PC-9 (cell line): ENCODE measurements at regions not wholly inside any gene's neighbourhood (a gene's known extent, or its start where the extent isn't known, plus 50 kb on each side); places are given as distances from the start of the nearest gene placed in this dataset.

Experiments used
- BruUV-seq: library from RNA; stranded (reverse); fragments of 400-500 nt; replicated peaks from 2 replicates; lab custom pipeline; 2021; lab: Mats Ljungman, UMichigan
- CTCF ChIA-PET: fragments of 300-600 bp; sonication (Branson Sonifier 250); formaldehyde crosslinking; loops from one replicate; lab custom pipeline; 2022; ENCODE audit warnings: antibody characterized with exemption; lab: Charles Lee
- POLR2A ChIA-PET: fragments of 300-600 bp; sonication (Branson Sonifier 250); formaldehyde crosslinking; loops from one replicate; lab custom pipeline; 2022; ENCODE audit warnings: antibody characterized with exemption; ENCODE audit not compliant: unreplicated experiment; lab: Charles Lee
- DNase-seq, 2 experiments: peaks; one replicate each; pipeline versions ENCODE4 v3.0.0 to v3.0.0-alpha.2; 2015 to 2022; ENCODE audit warnings: mixed read lengths in 1 of 2
- H2AFZ ChIP-seq: fragments of 200-600 bp; sonication (generic); 2 replicates; pipeline ENCODE4 v1.8.1; 2017; ENCODE audit warnings: antibody characterized with exemption
- H3F3A ChIP-seq: fragments of 200-600 bp; sonication (generic); 2 replicates; pipeline ENCODE4 v1.8.1; 2017; ENCODE audit warnings: antibody characterized with exemption, mild to moderate bottlenecking, low read depth; ENCODE audit not compliant: insufficient read depth
- H3K27ac ChIP-seq: fragments of 200-600 bp; sonication (generic); 2 replicates; pipeline ENCODE4 v1.6.1; 2016; ENCODE audit warnings: mixed run types
- H3K27me3 ChIP-seq: fragments of 200-600 bp; sonication (generic); 2 replicates; pipeline ENCODE4 v1.6.1; 2016; ENCODE audit warnings: low read depth, mixed run types; ENCODE audit not compliant: insufficient read depth
- H3K36me3 ChIP-seq: fragments of 200-600 bp; sonication (generic); 2 replicates; pipeline ENCODE4 v1.6.1; 2016; ENCODE audit warnings: low read depth, mixed run types
- H3K4me1 ChIP-seq: fragments of 200-600 bp; sonication (generic); replicated peaks from 2 replicates; pipeline ENCODE4 v1.6.1; 2016; ENCODE audit warnings: mixed run types; ENCODE audit not compliant: insufficient read depth
- H3K4me2 ChIP-seq: fragments of 200-600 bp; sonication (generic); 2 replicates; pipeline ENCODE4 v1.6.1; 2017; ENCODE audit warnings: mixed run types
- H3K4me3 ChIP-seq: fragments of 200-600 bp; sonication (generic); 2 replicates; pipeline ENCODE4 v1.6.1; 2016; ENCODE audit warnings: mixed run types
- H3K79me2 ChIP-seq: fragments of 200-600 bp; sonication (generic); 2 replicates; pipeline ENCODE4 v1.6.1; 2017; ENCODE audit warnings: low read depth, mixed run types
- H3K9me2 ChIP-seq: fragments of 200-600 bp; sonication (generic); 2 replicates; pipeline ENCODE4 v1.8.1; 2017; ENCODE audit warnings: mild to moderate bottlenecking; ENCODE audit not compliant: insufficient read depth
- H3K9me3 ChIP-seq: fragments of 200-600 bp; sonication (generic); 2 replicates; pipeline ENCODE4 v1.8.1; 2016; ENCODE audit warnings: low read depth; ENCODE audit not compliant: insufficient read depth
- H4K20me1 ChIP-seq: fragments of 200-600 bp; sonication (generic); 2 replicates; pipeline ENCODE4 v1.8.1; 2017; ENCODE audit not compliant: insufficient read depth
- EZH2 ChIP-seq: fragments of 200-600 bp; sonication (generic); IDR thresholded peaks from 2 replicates; pipeline ENCODE4 v1.8.0; 2017; ENCODE audit warnings: antibody characterized with exemption, low read depth
- intact Hi-C: fragments of 100-400 bp; cut with micrococcal nuclease; formaldehyde crosslinking; loops from one replicate; pipeline ENCODE4 v1.10.0; 2022; ENCODE audit not compliant: unreplicated experiment
- TF ChIP-seq, protein P1 (sequence below): fragments of 200-600 bp; sonication (generic); conservative IDR thresholded peaks from 2 replicates; pipeline ENCODE4 v1.6.1; 2017; ENCODE audit warnings: mixed run types, antibody characterized with exemption, mild to moderate bottlenecking, moderate library complexity

DNA sequence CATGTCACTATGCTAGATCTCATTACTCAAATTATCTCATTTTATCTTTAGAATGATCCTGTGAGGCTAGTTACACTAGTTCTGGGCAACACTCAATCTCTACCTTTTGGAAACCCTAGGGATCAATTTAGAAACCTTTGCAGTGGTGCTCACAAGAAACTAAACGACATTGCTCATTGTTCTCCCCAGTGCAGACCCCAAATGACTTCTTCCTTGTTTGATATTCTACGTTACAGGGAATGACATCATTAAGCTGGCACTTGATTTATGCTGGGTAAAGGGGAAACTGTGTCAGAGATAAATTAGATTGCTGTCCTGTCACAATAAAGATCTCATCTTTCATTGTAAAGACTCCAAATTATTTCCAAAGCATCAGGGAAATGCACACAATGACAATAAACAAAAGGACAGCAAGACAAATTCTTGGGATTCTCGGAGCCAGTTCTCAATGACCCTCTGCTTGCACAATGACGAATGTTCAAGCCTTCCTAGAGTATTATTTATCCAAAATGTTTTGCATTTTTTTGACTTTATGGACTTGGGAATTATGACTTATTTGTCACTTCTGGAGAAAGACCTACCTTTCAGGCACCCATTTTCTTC, 1121.8 kb upstream of the TENM4 start:
- Histone ChIP-seq H3K79me2 (no peaks in the 10 kb centered on the region), H2AFZ (no peak overlapping the region), H3K4me2 (no peak overlapping the region), H3K27me3 (no peaks in the 10 kb centered on the region), H3K4me3 (no peak overlapping the region), H3K27ac (no peak overlapping the region), H3K9me3 (no peaks in the 10 kb centered on the region), H4K20me1 (no peaks in the 10 kb centered on the region), H3K9me2 (no peaks in the 10 kb centered on the region), H3K36me3 (no peaks in the 10 kb centered on the region), H3F3A (no peaks in the 10 kb centered on the region), H3K4me1 (no peaks in the 10 kb centered on the region)
- TF ChIP-seq, protein P1, sequence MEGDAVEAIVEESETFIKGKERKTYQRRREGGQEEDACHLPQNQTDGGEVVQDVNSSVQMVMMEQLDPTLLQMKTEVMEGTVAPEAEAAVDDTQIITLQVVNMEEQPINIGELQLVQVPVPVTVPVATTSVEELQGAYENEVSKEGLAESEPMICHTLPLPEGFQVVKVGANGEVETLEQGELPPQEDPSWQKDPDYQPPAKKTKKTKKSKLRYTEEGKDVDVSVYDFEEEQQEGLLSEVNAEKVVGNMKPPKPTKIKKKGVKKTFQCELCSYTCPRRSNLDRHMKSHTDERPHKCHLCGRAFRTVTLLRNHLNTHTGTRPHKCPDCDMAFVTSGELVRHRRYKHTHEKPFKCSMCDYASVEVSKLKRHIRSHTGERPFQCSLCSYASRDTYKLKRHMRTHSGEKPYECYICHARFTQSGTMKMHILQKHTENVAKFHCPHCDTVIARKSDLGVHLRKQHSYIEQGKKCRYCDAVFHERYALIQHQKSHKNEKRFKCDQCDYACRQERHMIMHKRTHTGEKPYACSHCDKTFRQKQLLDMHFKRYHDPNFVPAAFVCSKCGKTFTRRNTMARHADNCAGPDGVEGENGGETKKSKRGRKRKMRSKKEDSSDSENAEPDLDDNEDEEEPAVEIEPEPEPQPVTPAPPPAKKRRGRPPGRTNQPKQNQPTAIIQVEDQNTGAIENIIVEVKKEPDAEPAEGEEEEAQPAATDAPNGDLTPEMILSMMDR = no peak
- TF ChIP-seq EZH2 = no peak
- POLR2A ChIA-PET = no interaction called here
- BruUV-seq = no TSS peak
- no peak for DNase-seq
- CTCF ChIA-PET = interaction anchor here (0.5 kb wide), 1 partner anchor 70 kb away, joined by 3 read pairs; no protein-coding TSS in a partner anchor
- intact Hi-C loops = no loop called here

- no TSS peak for BruUV-seq
- DNase-seq = no peak
These were observed 1119.1 kb upstream of the TENM4 start for GRCh38 chr11:80559942-80560341.

DNA sequence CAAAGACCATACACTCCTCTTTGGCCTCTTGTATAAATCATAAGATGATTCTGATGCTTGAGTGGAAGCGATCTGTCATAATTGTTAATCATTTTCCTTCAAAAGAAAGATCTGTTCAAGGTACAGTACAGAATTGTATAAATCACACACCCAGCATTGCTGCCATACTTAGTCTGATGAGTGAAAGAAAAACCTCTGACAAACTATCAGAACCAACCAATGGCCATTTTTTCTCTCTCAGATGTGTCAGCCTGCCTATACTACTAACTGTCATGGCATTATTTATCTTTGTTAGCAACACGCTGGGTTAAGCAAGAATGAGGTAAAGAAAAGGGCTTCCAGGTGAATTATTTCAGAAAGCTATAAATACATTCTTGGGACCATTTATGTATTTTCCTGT, 1112.7 kb upstream of the TENM4 start:
- H3K9me2 ChIP-seq = no peaks in the 10 kb centered on the region
- BruUV-seq = no TSS peak
- H2AFZ ChIP-seq = no peak overlapping the region
- H3K4me3 ChIP-seq = no peak overlapping the region
- TF ChIP-seq EZH2 = no peak
- TF ChIP-seq, protein P1 = no peak
- no peak overlapping the region for H3K4me2 ChIP-seq
- no peaks in the 10 kb centered on the region for H3K36me3 ChIP-seq
- no peak for DNase-seq
- no peaks in the 10 kb centered on the region for H3K79me2 ChIP-seq
- intact Hi-C loops = no loop called here
- no peaks in the 10 kb centered on the region for H4K20me1 ChIP-seq
- H3K9me3 ChIP-seq = no peaks in the 10 kb centered on the region; the same call in 1 of the 2 replicates
- H3K4me1 ChIP-seq = no peaks in the 10 kb centered on the region
- H3K27me3 ChIP-seq = no peaks in the 10 kb centered on the region
- no peak overlapping the region for H3K27ac ChIP-seq
- no peaks in the 10 kb centered on the region for H3F3A ChIP-seq
- ChIA-PET POLR2A (no interaction called here), CTCF (no interaction called here)

More at GRCh38 chr11:80559942-80560341, 1119.1 kb upstream of the TENM4 start:
- H3F3A ChIP-seq = no peaks in the 10 kb centered on the region
- H3K9me3 ChIP-seq = no peaks in the 10 kb centered on the region; the same call in 1 of the 2 replicates
- H3K27ac ChIP-seq = no peak overlapping the region
- H4K20me1 ChIP-seq = no peaks in the 10 kb centered on the region
- TF ChIP-seq, protein P1 = no peak
- TF ChIP-seq EZH2 = no peak
- no peak overlapping the region for H2AFZ ChIP-seq
- ChIA-PET POLR2A (interaction anchor here (0.6 kb wide), 1 partner anchor 766 kb away, joined by 8 read pairs; no protein-coding TSS in a partner anchor), CTCF (no interaction called here)
- H3K36me3 ChIP-seq = no peaks in the 10 kb centered on the region
- no peak overlapping the region for H3K4me2 ChIP-seq
- no peak overlapping the region for H3K4me3 ChIP-seq
- intact Hi-C loops = no loop called here
- no peaks in the 10 kb centered on the region for H3K4me1 ChIP-seq
- no peaks in the 10 kb centered on the region for H3K79me2 ChIP-seq
- no peaks in the 10 kb centered on the region for H3K9me2 ChIP-seq
- no peaks in the 10 kb centered on the region for H3K27me3 ChIP-seq
